Heart right ventricle (tissue), 16 donors: ENCODE measurements at regions not wholly inside any gene's neighbourhood (a gene's known extent, or its start where the extent isn't known, plus 50 kb on each side); places are given as distances from the start of the nearest gene placed in this dataset.
"Not testable (repeated sequence)": the region's sequence is repeated elsewhere in the genome, so short reads cannot be mapped to it uniquely, and the experiment has no call there.

ENCODE experiments used
- ATAC-seq, 8 donors: fragments of 200-7000 bp; cut with Tn5 transposase; one replicate each; pipeline ENCODE4 v1.9.1; 2020; ENCODE audit warnings: mild to moderate bottlenecking in 8 of 8, moderate library complexity in 8 of 8, moderate number of reproducible peaks in 1 of 8
- DNase-seq, 2 donors: peaks; one replicate each; pipeline ENCODE4 v3.0.0-alpha.2; 2020
- H3K27ac ChIP-seq, 10 donors: fragments of 200-600 bp; sonication (generic) in 2 of 10; one replicate each; pipeline versions ENCODE4 v1.5.0 to v1.8.0; 2020 to 2022; ENCODE audit warnings: mild to moderate bottlenecking in 3 of 10
- H3K27me3 ChIP-seq, 7 donors: fragments of 200-600 bp; one replicate each; pipeline ENCODE4 v1.8.0; 2021 to 2022; ENCODE audit warnings: mild to moderate bottlenecking in 2 of 7
- H3K36me3 ChIP-seq, 9 donors: fragments of 200-600 bp; sonication (generic) in 1 of 9; one replicate each; pipeline versions ENCODE4 v1.5.0 to v1.8.0; 2020 to 2022; ENCODE audit warnings: mild to moderate bottlenecking in 2 of 9
- H3K4me1 ChIP-seq, 9 donors: fragments of 200-600 bp; sonication (generic) in 1 of 9; one replicate each; pipeline versions ENCODE4 v1.5.0 to v1.8.0; 2020 to 2022; ENCODE audit warnings: mild to moderate bottlenecking in 4 of 9
- H3K4me3 ChIP-seq, 10 donors: fragments of 200-600 bp; sonication (generic) in 2 of 10; one replicate each; pipeline versions ENCODE4 v1.5.0 to v1.8.0; 2020 to 2022; ENCODE audit warnings: mild to moderate bottlenecking in 7 of 10, moderate library complexity in 2 of 10
- H3K9me3 ChIP-seq, 11 donors: fragments of 200-600 bp in 10 of 11; sonication (generic) in 2 of 11; one replicate each; pipeline versions ENCODE4 v1.5.0 to v1.8.0; 2013 to 2022; ENCODE audit warnings: mild to moderate bottlenecking in 2 of 11, control low read depth in 1 of 11, moderate library complexity in 1 of 11
- WGBS, 2 donors: extraction: QIAGEN DNeasy Blood & Tissue Kit; methylation state at CpG; one replicate each; pipeline ENCODE4 v1.1.7; 2013; ENCODE audit warnings: inconsistent platforms in 1 of 2; 5-methylcytosine and 5-hydroxymethylcytosine counted together
- intact Hi-C, 10 donors: fragments of 100-400 bp; cut with DNase I; formaldehyde crosslinking; loops; one replicate each; pipeline versions ENCODE4 v1.11.1 to v1.14.2; 2022
- TF ChIP-seq, protein P1 (sequence below), 9 donors: fragments of 200-600 bp; sonication (generic) in 2 of 9; IDR thresholded peaks; one replicate each; pipeline versions ENCODE4 v1.5.0 to v1.8.0; 2021 to 2022; ENCODE audit warnings: antibody characterized with exemption in 9 of 9, mild to moderate bottlenecking in 5 of 9, moderate library complexity in 1 of 9
- donor health status: Arrhythmogenic right ventricular cardiomyopathy.
- donor health status: ischemic (EF 13 %, LVEDD 7.1; RV severe dilation, severe dysfunction).
- donor health status: healthy with polysubstance abuse.
- donor health status: DM: no; HTN: yes; CAD: no.
- donor health status: DM: no; HTN: no; CAD: no.
- donor health status: ischemic (EF 25% LVEDD 6.9; RV normal size, moderate dysfunction).
- donor health status: ischemic (EF 25% LVEDD 5.7; RV mildly dilated, moderate dysfunction).
- donor health status: healthy.
- donor health status: DM: yes; HTN: yes; CAD: no.
- donor health status: Ischemic cardiomyopathy.
- donor health status: ischemic (EF 35%, LVEDD 5.7; RV mildly dilated, moderate dysfunction).
- donor health status: nonischemic (EF 11% LVEDD 7.7; RV severe dilation, severe dysfunction).
- donor health status: DM: yes; HTN: yes; CAD: no.
- donor health status: PGD.
- donor health status: ischemic (EF 29% LVEDD 5.4; RV normal size, mild dysfunction).
- donor health status: nonischemic (EF 23%, LVEDD 6.1; RV moderate dilation, normal function).

DNA sequence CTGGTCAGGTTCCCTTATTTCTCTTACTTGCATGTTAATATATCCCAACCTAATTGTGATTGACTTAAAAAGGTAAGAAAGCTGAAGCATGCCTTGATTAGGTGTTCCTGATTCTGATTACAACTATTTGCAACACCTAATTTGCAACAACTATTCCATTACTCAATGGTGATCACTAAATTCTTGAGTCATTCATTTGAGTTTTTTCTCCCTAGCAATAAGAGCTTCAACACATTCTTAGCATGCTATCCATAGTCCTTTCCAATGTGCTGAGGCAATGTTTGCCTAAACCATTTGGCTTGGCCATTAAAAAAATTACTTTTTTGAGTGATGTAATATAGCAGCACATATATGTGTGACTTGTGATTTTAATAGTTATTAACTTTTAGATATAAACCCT is 851.4 kb downstream of the TRAM1L1 start:
- no peak for ATAC-seq
- Histone ChIP-seq H3K27me3 (no peaks in the 10 kb centered on the region), H3K4me3 (no peak overlapping the region), H3K36me3 (no peaks in the 10 kb centered on the region), H3K9me3 (no peaks in the 10 kb centered on the region), H3K4me1 (no peaks in the 10 kb centered on the region), H3K27ac (no peak overlapping the region)
- intact Hi-C loops = no loop called here
- no peak for DNase-seq
- TF ChIP-seq, protein P1, sequence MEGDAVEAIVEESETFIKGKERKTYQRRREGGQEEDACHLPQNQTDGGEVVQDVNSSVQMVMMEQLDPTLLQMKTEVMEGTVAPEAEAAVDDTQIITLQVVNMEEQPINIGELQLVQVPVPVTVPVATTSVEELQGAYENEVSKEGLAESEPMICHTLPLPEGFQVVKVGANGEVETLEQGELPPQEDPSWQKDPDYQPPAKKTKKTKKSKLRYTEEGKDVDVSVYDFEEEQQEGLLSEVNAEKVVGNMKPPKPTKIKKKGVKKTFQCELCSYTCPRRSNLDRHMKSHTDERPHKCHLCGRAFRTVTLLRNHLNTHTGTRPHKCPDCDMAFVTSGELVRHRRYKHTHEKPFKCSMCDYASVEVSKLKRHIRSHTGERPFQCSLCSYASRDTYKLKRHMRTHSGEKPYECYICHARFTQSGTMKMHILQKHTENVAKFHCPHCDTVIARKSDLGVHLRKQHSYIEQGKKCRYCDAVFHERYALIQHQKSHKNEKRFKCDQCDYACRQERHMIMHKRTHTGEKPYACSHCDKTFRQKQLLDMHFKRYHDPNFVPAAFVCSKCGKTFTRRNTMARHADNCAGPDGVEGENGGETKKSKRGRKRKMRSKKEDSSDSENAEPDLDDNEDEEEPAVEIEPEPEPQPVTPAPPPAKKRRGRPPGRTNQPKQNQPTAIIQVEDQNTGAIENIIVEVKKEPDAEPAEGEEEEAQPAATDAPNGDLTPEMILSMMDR (IDR thresholded peaks at IDR 0.05) = no peak

DNA sequence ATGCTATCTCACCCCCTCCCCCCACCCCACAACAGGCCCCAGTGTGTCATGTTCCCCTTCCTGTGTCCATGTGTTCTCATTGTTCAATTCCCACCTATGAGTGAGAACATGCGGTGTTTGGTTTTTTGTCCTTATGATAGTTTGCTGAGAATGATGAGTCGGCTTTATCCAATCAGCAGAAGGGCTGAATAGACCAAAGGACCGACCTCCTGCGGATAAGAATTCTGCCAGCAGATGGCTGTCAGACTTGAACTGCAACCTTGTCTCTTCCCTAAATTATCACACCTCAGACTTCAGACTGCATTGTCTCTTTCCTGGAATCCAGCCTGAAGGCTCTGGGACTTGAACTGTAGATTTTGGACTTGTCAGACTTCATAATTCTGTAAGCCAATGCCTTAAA is 853.4 kb downstream of the TRAM1L1 start:
- intact Hi-C loops, H3K4me1 ChIP-seq, H3K36me3 ChIP-seq, DNase-seq, ATAC-seq, H3K4me3 ChIP-seq, H3K27ac ChIP-seq, H3K9me3 ChIP-seq, H3K27me3 ChIP-seq: not testable (repeated sequence)
- 48% methylated on average over 4 of the region's 4 CpGs for WGBS, 2 donors

DNA sequence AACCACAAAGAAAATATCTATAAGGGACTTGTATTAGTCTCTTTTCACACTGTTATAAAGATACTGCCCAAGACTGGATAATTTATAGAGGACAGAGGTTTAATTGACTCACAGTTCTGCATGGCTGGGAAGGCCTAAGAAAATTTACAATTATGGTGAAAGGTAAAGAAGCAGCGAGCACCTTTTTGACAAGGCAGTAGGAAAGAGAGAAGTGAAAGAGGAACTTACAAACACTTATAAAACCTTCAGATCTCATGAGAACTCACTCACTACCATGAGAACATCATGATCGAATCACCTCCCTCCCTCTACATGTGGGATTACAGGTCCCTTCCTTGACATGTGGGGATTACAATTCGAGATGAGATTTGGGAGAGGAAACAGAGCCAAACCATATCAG is 856.0 kb downstream of the TRAM1L1 start:
- H3K36me3 ChIP-seq = no peaks in the 10 kb centered on the region
- H3K9me3 ChIP-seq = peaks cover 0 to 10% (median 0%) of the 10 kb centered on the region in 11 donors
- TF ChIP-seq, protein P1 (IDR thresholded peaks at IDR 0.05) = no peak
- no peaks in the 10 kb centered on the region for H3K4me1 ChIP-seq
- H3K27ac ChIP-seq = no peak overlapping the region
- intact Hi-C loops = no loop called here
- H3K4me3 ChIP-seq = no peak overlapping the region
- no peak for ATAC-seq
- no peak for DNase-seq
- H3K27me3 ChIP-seq = no peaks in the 10 kb centered on the region
- 65 to 75% methylated on average over 3 of the region's 3 CpGs for WGBS, 2 donors

- no peak for DNase-seq
- H3K9me3 ChIP-seq = peaks cover 0 to 7% (median 0%) of the 10 kb centered on the region in 11 donors
- intact Hi-C loops = no loop called here
- no peaks in the 10 kb centered on the region for H3K4me1 ChIP-seq
- WGBS, 2 donors = 66 to 69% methylated on average over 8 of the region's 8 CpGs
- no peak overlapping the region for H3K4me3 ChIP-seq
- no peaks in the 10 kb centered on the region for H3K27me3 ChIP-seq
- no peaks in the 10 kb centered on the region for H3K36me3 ChIP-seq
- H3K27ac ChIP-seq = no peak overlapping the region
- TF ChIP-seq, protein P1 (IDR thresholded peaks at IDR 0.05) = no peak
- ATAC-seq = no peak
Observed at GRCh38 chr4:116223040-116223732, 862.2 kb downstream of the TRAM1L1 start.

- DNase-seq (no peak), ATAC-seq (no peak)
- H3K27ac ChIP-seq = no peak overlapping the region
- intact Hi-C loops = no loop called here
- peaks cover 0 to 3% (median 0%) of the 10 kb centered on the region in 11 donors for H3K9me3 ChIP-seq
- WGBS, 2 donors = 53 to 61% methylated on average over 2 of the region's 2 CpGs
- no peak overlapping the region for H3K4me3 ChIP-seq
- TF ChIP-seq, protein P1 (IDR thresholded peaks at IDR 0.05) = no peak
- no peaks in the 10 kb centered on the region for H3K4me1 ChIP-seq
- no peaks in the 10 kb centered on the region for H3K36me3 ChIP-seq
- no peaks in the 10 kb centered on the region for H3K27me3 ChIP-seq
Observed at GRCh38 chr4:116217781-116218180, 867.6 kb downstream of the TRAM1L1 start.
